T47D (cell line): ENCODE measurements at regions not wholly inside any gene's neighbourhood (a gene's known extent, or its start where the extent isn't known, plus 50 kb on each side); places are given as distances from the start of the nearest gene placed in this dataset.
"Not testable (repeated sequence)": the region's sequence is repeated elsewhere in the genome, so short reads cannot be mapped to it uniquely, and the experiment has no call there.

Source experiments
- DNase-seq, 2 experiments: peaks; one replicate each; pipeline versions ENCODE4 v3.0.0 to v3.0.0-alpha.2; 2011 to 2012; ENCODE audit warnings: low read depth in 1 of 2, low spot score in 1 of 2
- JUND ChIP-seq: IDR thresholded peaks from 2 replicates; pipeline ENCODE4 v1.6.1; 2012; ENCODE audit warnings: low read depth
- in situ Hi-C: cut with HindIII; loops from 2 replicates; pipeline ENCODE4 v1.10.0; 2016; ENCODE audit warnings: low sequenced_read_pairs, low pct_unique_long_range_greater_than_20kb

DNA sequence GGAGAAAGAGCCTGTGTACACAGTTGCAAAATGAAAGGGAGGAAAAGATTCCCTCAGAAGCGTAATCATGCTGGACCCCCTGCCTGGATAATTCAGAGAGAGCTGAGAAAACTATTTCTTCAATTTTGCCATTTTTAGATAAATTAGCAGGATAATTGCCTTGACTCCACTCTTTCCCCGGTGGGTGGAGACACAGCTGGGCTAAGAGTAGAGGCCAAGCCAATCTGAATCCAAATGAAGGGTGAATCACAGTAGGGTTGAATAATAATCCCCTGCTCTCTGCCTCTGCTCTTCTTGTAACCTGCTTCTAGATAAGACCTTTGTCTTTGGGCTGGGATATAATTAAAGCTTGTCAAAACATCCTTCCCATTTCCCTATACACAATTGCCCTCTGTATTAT is 150.1 kb downstream of the CAPZA3 start:
- in situ Hi-C loops, result no loop called here
- TF ChIP-seq JUND, result no peak
- no peak for DNase-seq

DNA sequence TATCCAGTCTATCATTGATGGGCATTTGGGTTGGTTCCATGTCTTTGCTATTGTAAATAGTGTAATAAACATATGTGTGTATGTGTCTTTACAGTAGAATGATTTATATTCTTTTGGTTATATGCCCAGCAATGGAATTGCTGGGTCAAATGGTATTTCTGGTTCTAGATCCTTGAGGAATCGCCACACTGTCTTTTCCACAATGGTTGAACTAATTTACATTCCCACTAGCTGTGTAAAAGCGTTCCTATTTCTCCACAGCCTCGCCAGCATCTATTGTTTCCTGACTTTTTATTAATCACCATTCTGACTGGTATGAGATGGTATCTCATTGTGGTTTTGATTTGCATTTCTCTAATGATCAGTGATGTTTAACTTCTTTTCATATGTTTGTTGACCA is 152.7 kb downstream of the CAPZA3 start:
- in situ Hi-C loops, DNase-seq: not testable (repeated sequence)

DNA sequence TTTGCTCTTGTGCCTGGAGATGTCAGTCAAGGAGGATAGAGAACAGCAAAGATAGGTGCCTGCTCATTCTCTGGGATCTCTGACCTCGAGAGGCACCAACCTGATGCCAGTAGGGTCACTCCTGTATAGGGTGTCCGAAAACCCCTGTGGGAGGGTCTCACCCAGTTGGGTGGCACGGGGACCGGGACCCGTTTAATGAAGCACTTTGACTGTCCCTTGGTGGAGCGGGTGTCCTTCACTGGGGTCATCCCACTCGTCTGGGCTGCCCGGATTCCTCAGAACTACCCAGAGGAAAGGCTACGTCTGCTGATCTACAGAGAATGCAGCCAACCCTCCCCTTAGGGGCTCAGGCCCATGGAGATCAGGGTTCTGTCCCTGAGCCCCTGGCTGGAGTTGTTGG is 157.6 kb downstream of the CAPZA3 start:
- TF ChIP-seq JUND, result no peak
- in situ Hi-C loops, result no loop called here
- no peak for DNase-seq

DNA sequence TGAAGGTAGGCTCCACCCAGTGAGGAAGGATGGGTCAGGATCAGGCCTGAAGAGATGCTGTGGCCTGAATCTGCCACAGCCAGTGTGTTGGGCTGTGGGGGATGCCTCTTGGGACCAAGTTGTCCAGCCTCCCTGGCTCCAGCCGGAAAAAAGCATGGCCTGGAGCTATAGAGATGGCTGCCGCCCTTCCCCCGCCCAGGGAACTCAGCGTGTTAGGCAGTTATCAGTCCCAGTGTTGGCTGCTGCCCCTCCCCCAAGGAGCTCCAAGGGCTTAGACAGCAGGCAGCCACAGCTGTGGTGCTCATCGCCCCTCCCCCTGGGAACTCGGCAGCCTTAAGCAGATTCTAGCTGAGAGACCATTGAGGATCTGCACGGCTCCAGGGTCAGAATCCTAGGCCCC is 158.0 kb downstream of the CAPZA3 start:
- no peak for TF ChIP-seq JUND
- in situ Hi-C loops, result no loop called here
- DNase-seq, result no peak

DNA sequence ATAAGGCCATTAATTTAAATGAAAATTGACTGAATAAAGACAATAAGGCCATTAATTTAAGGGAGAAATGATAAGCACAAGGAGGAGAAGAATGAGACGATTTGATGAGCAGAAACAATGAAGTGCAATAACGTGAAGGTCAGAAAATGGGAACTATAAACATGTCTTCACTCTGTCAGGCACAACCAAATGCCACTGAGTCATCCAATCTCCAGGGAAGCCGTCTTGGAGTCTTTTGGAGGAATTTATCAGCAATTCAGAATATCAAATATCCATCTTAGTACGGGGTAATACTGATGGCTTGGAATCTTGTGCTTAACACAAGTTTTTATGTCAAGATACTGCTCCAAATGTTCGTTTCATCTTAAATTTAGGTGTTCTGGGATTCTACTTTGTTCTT is 159.9 kb downstream of the CAPZA3 start:
- DNase-seq, result no peak
- in situ Hi-C loops, result no loop called here
- no peak for TF ChIP-seq JUND

DNA sequence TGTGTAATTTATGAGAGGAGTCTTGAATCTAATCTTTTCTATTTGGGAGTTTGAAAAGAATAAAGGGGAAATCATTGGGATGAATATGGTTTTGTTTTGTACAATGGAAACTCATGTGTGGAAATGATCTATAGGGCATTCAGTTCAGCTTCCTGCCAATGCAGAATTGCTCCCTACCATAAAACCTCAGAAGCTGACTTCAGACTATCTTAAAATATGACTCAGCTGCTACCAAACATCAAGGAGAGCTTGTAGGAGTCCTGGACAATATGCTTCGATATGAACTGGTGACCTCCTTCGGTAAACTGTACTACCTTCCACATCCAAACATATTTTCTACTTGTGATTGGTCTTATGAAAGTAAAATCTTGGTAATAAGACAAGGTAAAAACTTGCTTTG is 160.6 kb downstream of the CAPZA3 start:
- in situ Hi-C loops, result no loop called here
- no peak for DNase-seq
- no peak for TF ChIP-seq JUND

DNA sequence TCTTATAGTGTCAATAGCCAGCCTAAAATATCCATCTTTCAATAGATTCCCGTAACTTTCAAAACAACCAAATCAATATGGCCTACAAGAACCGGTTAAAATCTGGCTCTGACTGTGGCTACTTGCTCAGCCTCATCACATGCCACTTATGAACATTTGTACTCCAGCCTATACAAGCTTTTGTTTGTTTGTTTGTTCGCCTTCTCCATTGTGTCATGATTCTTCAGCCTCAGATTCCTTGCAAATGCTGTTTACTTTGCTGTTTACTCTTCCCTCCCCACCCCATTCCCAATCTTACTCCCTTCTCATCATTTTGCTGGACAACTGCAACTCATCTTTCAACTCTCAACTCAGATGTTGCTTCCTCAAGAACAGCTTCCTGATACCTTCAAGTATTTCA is 161.2 kb downstream of the CAPZA3 start:
- no peak for DNase-seq
- in situ Hi-C loops, result no loop called here
- no peak for TF ChIP-seq JUND

DNA sequence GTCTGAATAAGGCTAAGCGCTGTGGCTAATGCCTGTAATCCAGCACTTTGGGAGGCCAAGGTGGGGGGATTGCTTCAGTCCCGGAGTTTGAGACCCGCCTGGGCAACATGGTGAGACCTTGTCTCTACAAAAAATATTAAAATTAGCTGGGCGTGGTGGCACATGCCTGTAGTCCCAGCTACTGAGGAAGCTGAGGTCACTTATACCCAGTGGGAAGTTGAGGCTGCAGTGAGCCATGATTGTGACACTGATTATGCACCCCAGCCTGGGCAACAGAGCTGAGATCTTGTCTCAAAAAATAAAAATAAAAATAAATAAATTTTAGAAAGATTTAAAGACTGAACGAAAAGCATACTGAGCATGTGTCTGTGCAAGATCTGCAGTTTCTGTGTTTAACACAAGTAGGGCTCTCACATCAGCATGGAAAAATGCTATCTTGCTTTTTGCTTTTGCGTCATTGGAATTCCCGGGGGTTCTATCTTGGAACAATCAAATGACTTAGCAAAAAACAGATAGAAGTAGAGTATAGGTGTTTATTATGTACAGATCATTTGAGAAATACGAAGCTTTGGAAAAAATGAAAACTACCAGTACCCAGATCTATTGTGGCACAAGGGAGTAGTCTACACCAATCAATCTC is 161.9 kb downstream of the CAPZA3 start:
- no peak for DNase-seq
- no peak for TF ChIP-seq JUND
- in situ Hi-C loops, result no loop called here

DNA sequence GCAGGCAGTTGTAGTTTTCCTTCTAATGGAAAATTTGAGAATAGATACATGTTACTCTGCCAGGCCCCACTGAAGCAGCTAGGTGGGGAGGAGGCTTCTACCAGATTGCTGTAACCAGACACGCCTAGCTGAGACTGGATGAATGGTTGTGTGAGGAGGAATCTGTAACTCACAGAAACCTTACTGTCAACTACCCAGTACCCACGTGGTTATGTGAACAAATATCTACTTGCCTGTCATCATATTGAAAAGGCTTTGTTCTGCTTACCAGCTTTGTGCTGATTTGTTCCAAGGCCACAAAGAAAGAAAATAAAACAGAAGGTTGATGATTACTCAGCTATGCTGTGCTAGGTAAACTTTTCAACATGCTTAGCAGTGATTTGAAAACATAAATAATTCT is 167.2 kb downstream of the CAPZA3 start:
- DNase-seq, result no peak
- TF ChIP-seq JUND, result no peak
- in situ Hi-C loops, result no loop called here

DNA sequence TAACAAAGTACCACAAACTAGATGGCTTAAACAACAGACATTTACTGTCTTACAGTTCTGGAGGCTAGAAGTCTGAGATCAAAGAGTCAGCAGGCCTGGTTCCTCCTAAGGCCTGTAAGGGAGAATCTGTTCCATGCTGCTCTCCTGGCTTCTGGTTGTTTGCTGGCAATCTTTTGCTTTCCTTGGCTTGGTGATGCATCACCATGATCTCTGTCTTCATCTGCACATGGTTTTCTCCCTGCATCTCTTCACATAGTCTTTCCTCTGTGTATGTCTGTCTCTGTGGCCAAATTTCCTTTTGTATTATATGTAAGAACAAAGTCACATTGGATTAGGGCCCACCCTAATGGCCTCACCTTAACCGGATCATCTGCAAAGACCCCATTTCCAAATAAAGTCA is 168.5 kb downstream of the CAPZA3 start:
- in situ Hi-C loops, result no loop called here
- DNase-seq, result no peak
- TF ChIP-seq JUND, result no peak

DNA sequence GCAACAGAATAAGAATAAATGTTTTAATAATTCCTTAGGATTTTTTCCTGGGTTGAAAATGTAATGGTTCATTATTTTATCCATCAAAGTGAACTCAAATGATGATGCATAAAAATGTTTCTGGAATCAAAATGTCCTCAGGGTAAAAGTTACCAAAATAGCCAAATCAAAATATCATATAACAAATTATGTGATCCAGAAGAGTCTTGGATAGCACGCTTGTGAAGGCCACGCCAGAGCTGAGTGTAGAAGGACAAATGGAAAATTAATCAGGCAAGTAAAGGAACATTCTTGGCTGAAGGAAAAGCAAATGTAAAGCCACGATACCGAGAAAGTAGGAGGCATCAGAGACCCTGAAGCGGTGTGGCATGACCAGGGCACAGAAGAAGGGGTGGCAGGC is 169.2 kb downstream of the CAPZA3 start:
- no peak for DNase-seq
- in situ Hi-C loops, result no loop called here
- TF ChIP-seq JUND, result no peak

DNA sequence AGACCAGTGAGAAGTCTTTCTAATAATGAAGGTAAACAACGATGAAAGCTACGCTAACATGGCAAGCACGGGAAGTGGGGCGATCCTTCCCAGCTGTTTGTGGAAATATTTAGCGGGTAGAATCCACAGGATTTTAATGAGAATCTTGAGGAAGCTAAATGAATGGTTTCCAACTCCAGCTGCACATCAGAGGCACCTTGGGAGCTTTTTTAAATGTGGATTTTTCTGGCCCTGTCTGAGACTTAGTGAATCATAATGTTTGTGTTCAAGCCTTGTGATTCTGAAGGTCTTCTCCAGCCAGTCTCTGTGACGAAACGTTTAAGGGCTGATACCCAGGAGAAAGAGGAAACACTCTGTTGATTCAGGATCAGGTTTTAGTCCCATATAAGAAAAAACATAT is 169.8 kb downstream of the CAPZA3 start:
- in situ Hi-C loops, result no loop called here
- no peak for DNase-seq

DNA sequence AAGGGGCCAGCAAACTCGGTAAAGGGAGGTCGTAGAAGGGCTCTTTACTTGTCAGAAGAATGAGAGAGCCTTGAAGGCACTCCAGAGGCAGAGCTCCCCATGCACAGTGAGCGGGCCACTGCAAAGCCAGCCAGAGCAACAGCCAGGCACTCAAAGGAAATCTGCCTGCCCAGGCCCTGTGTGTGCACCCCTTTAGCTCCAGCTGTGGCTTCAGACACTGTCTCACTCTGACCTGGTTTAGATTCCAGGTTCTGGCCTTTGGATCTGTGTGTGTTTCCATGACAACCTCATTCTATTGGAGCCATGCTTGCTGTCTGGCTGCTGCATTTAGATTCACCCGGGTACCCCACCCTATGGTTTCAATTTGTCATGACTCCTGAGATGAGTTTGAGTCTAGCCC is 170.3 kb downstream of the CAPZA3 start:
- TF ChIP-seq JUND, result no peak
- in situ Hi-C loops, result no loop called here
- DNase-seq, result no peak

More for the DNA sequence above, 169.8 kb downstream of the CAPZA3 start:
- TF ChIP-seq JUND, result no peak

DNA sequence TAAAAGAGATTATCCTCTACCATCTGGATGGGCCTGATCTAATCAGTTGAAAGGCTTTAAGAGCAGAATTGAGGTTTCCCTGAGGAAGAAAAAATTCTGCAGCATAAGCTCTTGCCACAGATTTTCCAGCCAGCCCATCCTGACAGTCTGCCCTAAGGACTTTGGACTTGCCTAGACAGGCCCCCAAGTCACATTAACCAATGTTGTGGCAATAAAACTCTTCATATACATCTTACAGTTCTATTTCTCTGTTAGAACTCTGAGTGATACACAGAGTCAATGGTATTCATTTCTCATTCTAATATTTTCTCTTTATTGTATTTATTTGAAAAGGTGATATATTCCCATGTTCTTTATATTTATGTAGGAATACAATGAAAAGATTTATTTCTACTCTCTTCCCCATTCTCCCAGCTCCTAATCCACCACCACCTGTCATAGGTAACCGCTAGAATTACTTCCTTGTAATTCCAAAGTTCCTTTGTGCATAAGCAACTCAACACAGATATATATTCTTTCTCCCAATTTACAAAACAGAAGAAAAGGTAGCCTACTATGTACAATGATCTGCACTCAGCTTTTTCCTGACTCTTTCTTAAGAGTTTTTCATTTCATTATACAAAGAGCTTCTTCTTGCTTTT is 182.1 kb downstream of the CAPZA3 start:
- DNase-seq, result no peak
- no peak for TF ChIP-seq JUND
- in situ Hi-C loops, result no loop called here
